GM12878 (cell line): ENCODE measurements at regions not wholly inside any gene's neighbourhood (a gene's known extent, or its start where the extent isn't known, plus 50 kb on each side); places are given as distances from the start of the nearest gene placed in this dataset.

Source experiments
- ATAC-seq: fragments of 200-7000 bp; cut with Tn5 transposase; 3 replicates; pipeline ENCODE4 v1.9.1; 2020; ENCODE audit warnings: mild to moderate bottlenecking, moderate library complexity
- BruUV-seq: library from RNA; stranded (reverse); fragments of 400-500 nt; replicated peaks from 2 replicates; lab custom pipeline; 2021; lab: Mats Ljungman, UMichigan
- CTCF ChIA-PET: fragments of 300-600 bp; sonication (Branson Sonifier 250); formaldehyde crosslinking; extraction: SDS; loops from one replicate; lab custom pipeline; 2021; ENCODE audit warnings: inconsistent platforms; lab: Yijun Ruan, JAX
- POLR2A ChIA-PET: fragments of 350-600 bp; formaldehyde crosslinking; extraction: SDS; loops from one replicate; lab custom pipeline; 2021; ENCODE audit warnings: inconsistent platforms; lab: Charles Lee
- RAD21 ChIA-PET: fragments of 300-600 bp; sonication (Branson Sonifier 250); formaldehyde crosslinking; loops from one replicate; lab custom pipeline; 2023; ENCODE audit warnings: antibody characterized with exemption; ENCODE audit not compliant: unreplicated experiment; lab: Charles Lee
- SMC1A ChIA-PET: fragments of 300-600 bp; sonication (Branson Sonifier 250); formaldehyde crosslinking; loops from one replicate; lab custom pipeline; 2023; ENCODE audit not compliant: unreplicated experiment, uncharacterized antibody; lab: Charles Lee
- DNase-seq: peaks from one replicate; pipeline ENCODE4 v3.0.0-alpha.2; 2011; ENCODE audit warnings: low read depth, low spot score
- FAIRE-seq: peaks from 3 replicates; lab custom pipeline; 2011; peaks lifted over from hg19 to GRCh38; lab: Jason Lieb, UNC
- H2AFZ ChIP-seq: 2 replicates; pipeline ENCODE4 v1.6.0; 2011; ENCODE audit warnings: low read depth, low read length, control low read depth; ENCODE audit not compliant: control insufficient read depth
- H3K27ac ChIP-seq: 2 replicates; pipeline ENCODE4 v1.5.1; 2011; ENCODE audit warnings: control low read depth; ENCODE audit not compliant: control insufficient read depth, insufficient read depth
- H3K27me3 ChIP-seq, 2 experiments: replicated peaks in 1 of 2; 2 replicates each; pipeline versions ENCODE4 v1.6.0 to v1.6.1; 2011; ENCODE audit warnings: low read length in 1 of 2; ENCODE audit not compliant: control insufficient read depth in 2 of 2, insufficient read depth in 2 of 2
- H3K36me3 ChIP-seq, 2 experiments: 2 replicates each; pipeline ENCODE4 v1.5.1; 2011; ENCODE audit warnings: low read length in 1 of 2; ENCODE audit not compliant: control insufficient read depth in 2 of 2, insufficient read depth in 2 of 2
- H3K4me1 ChIP-seq: 2 replicates; pipeline ENCODE4 v1.6.1; 2011; ENCODE audit warnings: mild to moderate bottlenecking, low read length, moderate library complexity, mixed read lengths; ENCODE audit not compliant: control insufficient read depth, insufficient read depth
- H3K4me2 ChIP-seq: 2 replicates; pipeline ENCODE4 v1.6.0; 2011; ENCODE audit warnings: control low read depth; ENCODE audit not compliant: control insufficient read depth, insufficient read depth
- H3K4me3 ChIP-seq: fragments of 200-600 bp; sonication (generic); 2 replicates; pipeline ENCODE4 v1.5.1; 2016
- H3K79me2 ChIP-seq: 2 replicates; pipeline ENCODE4 v1.6.0; 2011; ENCODE audit warnings: low read length; ENCODE audit not compliant: control insufficient read depth, insufficient read depth
- H3K9ac ChIP-seq: 2 replicates; pipeline ENCODE4 v1.8.0; 2011; ENCODE audit warnings: low read length, control low read depth, mixed read lengths; ENCODE audit not compliant: control insufficient read depth, insufficient read depth
- H3K9me3 ChIP-seq: replicated peaks from 3 replicates; pipeline ENCODE4 v1.5.1; 2011; ENCODE audit warnings: mild to moderate bottlenecking, low read length; ENCODE audit not compliant: control insufficient read depth, insufficient read depth
- H4K20me1 ChIP-seq: 2 replicates; pipeline ENCODE4 v1.6.0; 2011; ENCODE audit not compliant: control insufficient read depth, insufficient read depth
- BCL3 ChIP-seq: IDR thresholded peaks from 2 replicates; pipeline ENCODE4 v1.6.1; 2011; ENCODE audit warnings: borderline replicate concordance, low read depth, mild to moderate bottlenecking, moderate library complexity, low read length; ENCODE audit not compliant: insufficient read depth, poor library complexity, severe bottlenecking
- CBX3 ChIP-seq: fragments of 200-600 bp; sonication (generic); IDR thresholded peaks from 2 replicates; pipeline ENCODE4 v1.6.1; 2016; ENCODE audit warnings: low read depth, borderline replicate concordance
- CREB1 ChIP-seq: IDR thresholded peaks from 2 replicates; pipeline ENCODE4 v1.6.1; 2012; ENCODE audit warnings: low read depth, mild to moderate bottlenecking, inconsistent platforms
- E2F4 ChIP-seq: IDR thresholded peaks from 2 replicates; pipeline ENCODE4 v1.6.1; 2012; ENCODE audit warnings: low read depth, low read length, improper control_type of control experiment
- GATAD2B ChIP-seq: fragments of 450-650 bp; conservative IDR thresholded peaks from 2 replicates; pipeline ENCODE4 v1.6.1; 2017; ENCODE audit warnings: low read depth, mild to moderate bottlenecking, moderate library complexity
- KLF5 ChIP-seq: fragments of 450-650 bp; IDR thresholded peaks from 2 replicates; pipeline ENCODE4 v1.6.1; 2014; ENCODE audit warnings: mild to moderate bottlenecking; ENCODE audit not compliant: partially characterized antibody
- MXI1 ChIP-seq: fragments of 150-350 bp; IDR thresholded peaks from 2 replicates; pipeline ENCODE4 v1.6.1; 2011; ENCODE audit warnings: low read depth, mild to moderate bottlenecking, inconsistent platforms, low read length, improper control_type of control experiment
- MYC ChIP-seq: IDR thresholded peaks from 2 replicates; pipeline ENCODE4 v1.6.1; 2011; ENCODE audit warnings: mild to moderate bottlenecking, low read length, moderate library complexity, inconsistent platforms; ENCODE audit not compliant: insufficient read depth, insufficient replicate concordance, insufficient read length, severe bottlenecking
- NFIC ChIP-seq: IDR thresholded peaks from 2 replicates; pipeline ENCODE4 v1.6.1; 2012; ENCODE audit warnings: low read depth, mild to moderate bottlenecking, inconsistent platforms, low read length, moderate library complexity
- NRF1 ChIP-seq: conservative IDR thresholded peaks from 2 replicates; pipeline ENCODE4 v1.6.1; 2011; ENCODE audit warnings: mild to moderate bottlenecking, low read depth, low read length, improper control_type of control experiment
- SKIL ChIP-seq: fragments of 450-650 bp; IDR thresholded peaks from 2 replicates; pipeline ENCODE4 v1.6.1; 2017; ENCODE audit warnings: mild to moderate bottlenecking, low read depth, inconsistent platforms; ENCODE audit not compliant: poor library complexity, severe bottlenecking
- SUZ12 ChIP-seq: fragments of 200-600 bp; sonication (generic); IDR thresholded peaks from one replicate; pipeline ENCODE4 v1.6.1; 2018; ENCODE audit warnings: antibody characterized with exemption, mild to moderate bottlenecking; ENCODE audit not compliant: unreplicated experiment
- TARDBP ChIP-seq: IDR thresholded peaks from 2 replicates; pipeline ENCODE4 v1.6.1; 2016; ENCODE audit warnings: borderline replicate concordance
- ZNF207 ChIP-seq: fragments of 450-650 bp; IDR thresholded peaks from 2 replicates; pipeline ENCODE4 v1.6.1; 2014; ENCODE audit warnings: antibody characterized with exemption, mild to moderate bottlenecking, borderline replicate concordance
- ZNF217 ChIP-seq: fragments of 450-650 bp; IDR thresholded peaks from 2 replicates; pipeline ENCODE4 v1.6.1; 2017; ENCODE audit warnings: antibody characterized with exemption, mild to moderate bottlenecking
- WGBS: methylation state at CpG from one replicate; pipeline ENCODE4 v1.1.6; 2016; ENCODE audit warnings: low lambda C conversion rate; ENCODE audit not compliant: insufficient replicate concordance, insufficient coverage; ENCODE audit errors: missing lambda C conversion rate; 5-methylcytosine and 5-hydroxymethylcytosine counted together
- in situ Hi-C: fragments of 300-500 bp; cut with MboI; formaldehyde crosslinking; loops from 9 replicates; pipeline ENCODE4 v1.14.3; 2018; ENCODE audit warnings: mixed read lengths
- intact Hi-C: fragments of 100-400 bp; cut with micrococcal nuclease; formaldehyde crosslinking; loops from one replicate; pipeline ENCODE4 v1.14.2; 2022; ENCODE audit not compliant: unreplicated experiment

- no peak for TF ChIP-seq SUZ12
- no peak for TF ChIP-seq KLF5
- TF ChIP-seq ZNF217 = no peak
These were observed 89.6 kb downstream of the LEPR start (continued) for GRCh38 chr1:65509912-65510680.

GRCh38 chr1:65510961-65511360 lies 90.5 kb downstream of the LEPR start:
- WGBS = 0% methylated on average over 1 of the region's 1 CpG

More at GRCh38 chr1:65510961-65511360, 90.5 kb downstream of the LEPR start:
- ChIA-PET POLR2A (no interaction called here), CTCF (no interaction called here), SMC1A (no interaction called here), RAD21 (no interaction called here)
- no peak for DNase-seq
- Histone ChIP-seq H3K9me3 (no peaks in the 10 kb centered on the region), H3K9ac (no peak overlapping the region), H3K27ac (no peak overlapping the region), H3K4me3 (no peak overlapping the region), H3K36me3 (no peaks in the 10 kb centered on the region), H4K20me1 (no peaks in the 10 kb centered on the region), H2AFZ (no peak overlapping the region), H3K4me2 (no peak overlapping the region), H3K27me3 (no peaks in the 10 kb centered on the region), H3K4me1 (no peaks in the 10 kb centered on the region), H3K79me2 (no peaks in the 10 kb centered on the region)
- no peak for ATAC-seq
- TF ChIP-seq E2F4 (no peak), TARDBP (no peak), GATAD2B (no peak), ZNF217 (no peak), MXI1 (no peak), CREB1 (no peak), NFIC (no peak), ZNF207 (no peak), BCL3 (no peak), MYC (no peak), SKIL (no peak), CBX3 (no peak), NRF1 (no peak), KLF5 (no peak)
- no TSS peak for BruUV-seq
- intact Hi-C loops = no loop called here
- no peak for FAIRE-seq
- in situ Hi-C loops = no loop called here
